Dedifferentiated amniotic fluid mesenchymal stem cell (primary cell): ENCODE measurements at regions not wholly inside any gene's neighbourhood (a gene's known extent, or its start where the extent isn't known, plus 50 kb on each side); places are given as distances from the start of the nearest gene placed in this dataset.
"Not testable (repeated sequence)": the region's sequence is repeated elsewhere in the genome, so short reads cannot be mapped to it uniquely, and the experiment has no call there.

ENCODE experiments used
- DNase-seq: peaks from one replicate; pipeline ENCODE4 v3.0.0-alpha.2; 2016; ENCODE audit errors: extremely low spot score

GRCh38 chr5:63563008-63563917 is 399.0 kb downstream of the HTR1A start:
- no peak for DNase-seq

GRCh38 chr5:63555874-63556273 is 406.4 kb downstream of the HTR1A start:
- no peak for DNase-seq

- DNase-seq: no peak
These were observed 408.1 kb downstream of the HTR1A start for GRCh38 chr5:63554191-63554590.

- DNase-seq: no peak
These were observed 409.2 kb downstream of the HTR1A start for GRCh38 chr5:63553073-63553472.

GRCh38 chr5:63535840-63536602 is 426.2 kb downstream of the HTR1A start:
- DNase-seq: no peak

GRCh38 chr5:63524281-63524680 is 438.0 kb downstream of the HTR1A start:
- no peak for DNase-seq

- no peak for DNase-seq
These were observed 446.2 kb downstream of the HTR1A start for GRCh38 chr5:63516006-63516405.

- DNase-seq: no peak
These were observed 462.0 kb downstream of the HTR1A start for GRCh38 chr5:63500242-63500641.

GRCh38 chr5:63495225-63495624 is 467.0 kb downstream of the HTR1A start:
- DNase-seq: no peak

- DNase-seq: no peak
These were observed 478.9 kb downstream of the HTR1A start for GRCh38 chr5:63483338-63483737.

- no peak for DNase-seq
These were observed 488.8 kb downstream of the HTR1A start for GRCh38 chr5:63473335-63473967.

GRCh38 chr5:63456279-63456678 is 506.0 kb downstream of the HTR1A start:
- no peak for DNase-seq

- DNase-seq: no peak
These were observed 511.1 kb downstream of the HTR1A start for GRCh38 chr5:63451188-63451587.

GRCh38 chr5:63439537-63439936 is 522.7 kb downstream of the HTR1A start:
- DNase-seq: no peak

- no peak for DNase-seq
These were observed 552.5 kb downstream of the HTR1A start for GRCh38 chr5:63409737-63410136.

- DNase-seq: no peak
These were observed 553.3 kb downstream of the HTR1A start for GRCh38 chr5:63408984-63409383.

GRCh38 chr5:63401436-63402046 is 560.7 kb downstream of the HTR1A start:
- DNase-seq: no peak

GRCh38 chr5:63400079-63400478 is 562.2 kb downstream of the HTR1A start:
- DNase-seq: no peak

- DNase-seq: no peak
These were observed 563.9 kb downstream of the HTR1A start for GRCh38 chr5:63398346-63398745.

GRCh38 chr5:63388188-63388587 is 574.1 kb downstream of the HTR1A start:
- DNase-seq: not testable (repeated sequence)

GRCh38 chr5:63375851-63376250 is 586.4 kb downstream of the HTR1A start:
- DNase-seq: no peak

- no peak for DNase-seq
These were observed 588.2 kb downstream of the HTR1A start for GRCh38 chr5:63374085-63374484.
